NB4 (cell line): ENCODE measurements at regions not wholly inside any gene's neighbourhood (a gene's known extent, or its start where the extent isn't known, plus 50 kb on each side); places are given as distances from the start of the nearest gene placed in this dataset.

ENCODE experiments used
- CTCF ChIP-seq: IDR thresholded peaks from one replicate; pipeline ENCODE4 v1.5.1; 2012; ENCODE audit warnings: low read depth, low read length
- MAX ChIP-seq: IDR thresholded peaks from 2 replicates; pipeline ENCODE4 v1.6.1; 2011; ENCODE audit warnings: low read depth, low read length
- MYC ChIP-seq: IDR thresholded peaks from 2 replicates; pipeline ENCODE4 v1.6.1; 2011; ENCODE audit warnings: low read depth, low read length
- POLR2A ChIP-seq: IDR thresholded peaks from 2 replicates; pipeline ENCODE4 v1.6.1; 2011; ENCODE audit warnings: mild to moderate bottlenecking; ENCODE audit not compliant: insufficient read length; ENCODE audit errors: extremely low read depth

GRCh38 chr5:68053202-68053601 lies 162.4 kb upstream of the PIK3R1 start:
- no peak for TF ChIP-seq CTCF
- TF ChIP-seq MAX, result no peak
- no peak for TF ChIP-seq POLR2A
- no peak for TF ChIP-seq MYC
